VCaP (cell line): ENCODE measurements at regions not wholly inside any gene's neighbourhood (a gene's known extent, or its start where the extent isn't known, plus 50 kb on each side); places are given as distances from the start of the nearest gene placed in this dataset.

Experiments
- H3K27ac ChIP-seq: fragments of 450-650 bp; 2 replicates; pipeline ENCODE4 v1.5.1; 2017
- CTCF ChIP-seq: fragments of 450-650 bp; conservative IDR thresholded peaks from 2 replicates; pipeline ENCODE4 v1.5.1; 2017; ENCODE audit warnings: mild to moderate bottlenecking, moderate library complexity

GRCh38 chr2:7272210-7272609 lies 355.0 kb downstream of the RNF144A start:
- no peak for TF ChIP-seq CTCF
- no peak overlapping the region for H3K27ac ChIP-seq

GRCh38 chr2:7278984-7279383 lies 361.8 kb downstream of the RNF144A start:
- H3K27ac ChIP-seq, result no peak overlapping the region
- no peak for TF ChIP-seq CTCF

- no peak overlapping the region for H3K27ac ChIP-seq
- TF ChIP-seq CTCF, result no peak
Measured at GRCh38 chr2:7279421-7279949, 362.3 kb downstream of the RNF144A start.

GRCh38 chr2:7280790-7281189 lies 363.6 kb downstream of the RNF144A start:
- no peak overlapping the region for H3K27ac ChIP-seq
- TF ChIP-seq CTCF, result no peak

GRCh38 chr2:7281231-7282201 lies 364.3 kb downstream of the RNF144A start:
- TF ChIP-seq CTCF, result no peak
- no peak overlapping the region for H3K27ac ChIP-seq

- no peak overlapping the region for H3K27ac ChIP-seq
- no peak for TF ChIP-seq CTCF
Measured at GRCh38 chr2:7286120-7286519, 368.9 kb downstream of the RNF144A start.

- TF ChIP-seq CTCF, result no peak
- H3K27ac ChIP-seq, result no peak overlapping the region
Measured at GRCh38 chr2:7288484-7288883, 371.3 kb downstream of the RNF144A start.
